Right lung (tissue), 2 donors: ENCODE measurements at regions not wholly inside any gene's neighbourhood (a gene's known extent, or its start where the extent isn't known, plus 50 kb on each side); places are given as distances from the start of the nearest gene placed in this dataset.

Experiments
- DNase-seq, 2 donors: peaks; one replicate each; pipeline ENCODE4 v3.0.0-alpha.2; 2013

- no peak for DNase-seq
Measured at GRCh38 chr10:3625959-3626751, 158.9 kb downstream of the KLF6 start.

GRCh38 chr10:3624367-3624766, 160.6 kb downstream of the KLF6 start:
- no peak for DNase-seq

GRCh38 chr10:3623746-3624145, 161.3 kb downstream of the KLF6 start:
- DNase-seq: peak; percentile 37 to 44

GRCh38 chr10:3622845-3623621, 162.0 kb downstream of the KLF6 start:
- no peak for DNase-seq

- no peak for DNase-seq
Measured at GRCh38 chr10:3622427-3622826, 162.6 kb downstream of the KLF6 start.

GRCh38 chr10:3620818-3621217, 164.2 kb downstream of the KLF6 start:
- DNase-seq: no peak

- no peak for DNase-seq
Measured at GRCh38 chr10:3619241-3619640, 165.8 kb downstream of the KLF6 start.

- DNase-seq: no peak
Measured at GRCh38 chr10:3616880-3617279, 168.1 kb downstream of the KLF6 start.

- DNase-seq: no peak
Measured at GRCh38 chr10:3613318-3613717, 171.7 kb downstream of the KLF6 start.

GRCh38 chr10:3612183-3613001, 172.6 kb downstream of the KLF6 start:
- no peak for DNase-seq

- no peak for DNase-seq
Measured at GRCh38 chr10:3606309-3606708, 178.7 kb downstream of the KLF6 start.

GRCh38 chr10:3605882-3606281, 179.1 kb downstream of the KLF6 start:
- no peak for DNase-seq

- no peak for DNase-seq
Measured at GRCh38 chr10:3595736-3596135, 189.3 kb downstream of the KLF6 start.

GRCh38 chr10:3593611-3594010, 191.4 kb downstream of the KLF6 start:
- no peak for DNase-seq

- no peak for DNase-seq
Measured at GRCh38 chr10:3592424-3592823, 192.6 kb downstream of the KLF6 start.

GRCh38 chr10:3588816-3589215, 196.2 kb downstream of the KLF6 start:
- no peak for DNase-seq

- no peak for DNase-seq
Measured at GRCh38 chr10:3588346-3588745, 196.7 kb downstream of the KLF6 start.

- DNase-seq: no peak
Measured at GRCh38 chr10:3584926-3585784, 199.9 kb downstream of the KLF6 start.

- no peak for DNase-seq
Measured at GRCh38 chr10:3580565-3580964, 204.4 kb downstream of the KLF6 start.

GRCh38 chr10:3579845-3580244, 205.2 kb downstream of the KLF6 start:
- no peak for DNase-seq

- DNase-seq: no peak
Measured at GRCh38 chr10:3578682-3579081, 206.3 kb downstream of the KLF6 start.
